OCI-LY7 (cell line): ENCODE measurements at regions not wholly inside any gene's neighbourhood (a gene's known extent, or its start where the extent isn't known, plus 50 kb on each side); places are given as distances from the start of the nearest gene placed in this dataset.

ENCODE experiments used
- CTCF ChIP-seq: fragments of 200-600 bp; sonication (generic); conservative IDR thresholded peaks from 2 replicates; pipeline ENCODE4 v1.5.1; 2014; ENCODE audit warnings: mild to moderate bottlenecking, antibody characterized with exemption, low read length, moderate library complexity, mixed read lengths
- EZH2phosphoT487 ChIP-seq: fragments of 200-600 bp; sonication (generic); IDR thresholded peaks from 2 replicates; pipeline ENCODE4 v1.6.1; 2018; ENCODE audit warnings: low read depth, borderline replicate concordance, mild to moderate bottlenecking, mixed run types, antibody characterized with exemption, low read length, moderate library complexity, mixed read lengths

DNA sequence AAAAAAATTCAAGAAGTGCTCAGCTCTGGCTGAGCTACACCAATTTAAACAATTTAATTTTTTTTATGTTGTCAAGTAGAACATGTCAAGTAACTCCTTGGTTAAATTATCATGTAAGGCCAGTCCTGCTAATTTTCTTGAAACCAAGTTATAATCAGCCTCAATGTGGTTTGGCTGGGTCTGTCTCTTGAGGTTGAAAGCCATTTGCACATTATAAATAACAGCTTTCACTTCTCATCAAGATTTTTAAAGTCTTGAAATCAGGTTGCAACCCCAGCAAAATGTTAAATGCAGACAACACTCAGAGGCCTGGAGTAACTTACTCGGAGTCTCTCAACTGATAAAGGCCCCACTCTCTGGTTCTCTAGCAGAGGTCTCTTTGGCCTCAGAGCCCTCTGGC is 324.4 kb downstream of the BRD1 start:
- TF ChIP-seq CTCF (no peak), EZH2phosphoT487 (no peak)
